Astrocyte of the cerebellum (primary cell): ENCODE measurements at regions not wholly inside any gene's neighbourhood (a gene's known extent, or its start where the extent isn't known, plus 50 kb on each side); places are given as distances from the start of the nearest gene placed in this dataset.

Experiments
- DNase-seq: peaks from one replicate; pipeline ENCODE4 v3.0.0-alpha.2; 2011; ENCODE audit warnings: low read depth
- H3K4me3 ChIP-seq: 2 replicates; pipeline ENCODE4 v1.5.1; 2011; ENCODE audit warnings: mild to moderate bottlenecking, low read depth, low read length, moderate library complexity
- in situ Hi-C: cut with HindIII; loops from 2 replicates; pipeline ENCODE4 v1.10.0; 2017; ENCODE audit warnings: low sequenced_read_pairs
- TF ChIP-seq, protein P1 (sequence below): IDR thresholded peaks from 2 replicates; pipeline ENCODE4 v1.5.1; 2012; ENCODE audit warnings: low read length, low read depth, moderate library complexity, mild to moderate bottlenecking; ENCODE audit errors: missing control alignments

DNA sequence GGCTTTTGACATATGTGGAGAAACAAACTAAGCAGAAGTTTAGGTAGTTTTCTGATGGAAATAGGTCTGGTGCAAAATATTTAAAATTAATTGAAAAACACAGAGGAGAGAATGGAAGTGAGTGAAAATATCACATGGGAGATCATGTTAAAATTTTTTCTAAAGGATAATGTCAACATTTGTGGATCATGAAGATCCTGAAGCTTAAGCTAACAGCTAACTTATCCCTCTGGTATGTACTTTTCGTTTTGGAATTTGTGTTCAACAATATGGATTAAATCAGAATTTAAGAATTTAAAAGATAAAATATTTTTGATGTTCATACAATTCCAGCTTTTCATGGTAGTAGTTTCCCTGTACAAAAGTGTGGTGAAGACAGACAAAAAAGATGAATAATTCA, 572.8 kb upstream of the FAM241A start:
- DNase-seq, result no peak
- no peak overlapping the region for H3K4me3 ChIP-seq
- TF ChIP-seq, protein P1, sequence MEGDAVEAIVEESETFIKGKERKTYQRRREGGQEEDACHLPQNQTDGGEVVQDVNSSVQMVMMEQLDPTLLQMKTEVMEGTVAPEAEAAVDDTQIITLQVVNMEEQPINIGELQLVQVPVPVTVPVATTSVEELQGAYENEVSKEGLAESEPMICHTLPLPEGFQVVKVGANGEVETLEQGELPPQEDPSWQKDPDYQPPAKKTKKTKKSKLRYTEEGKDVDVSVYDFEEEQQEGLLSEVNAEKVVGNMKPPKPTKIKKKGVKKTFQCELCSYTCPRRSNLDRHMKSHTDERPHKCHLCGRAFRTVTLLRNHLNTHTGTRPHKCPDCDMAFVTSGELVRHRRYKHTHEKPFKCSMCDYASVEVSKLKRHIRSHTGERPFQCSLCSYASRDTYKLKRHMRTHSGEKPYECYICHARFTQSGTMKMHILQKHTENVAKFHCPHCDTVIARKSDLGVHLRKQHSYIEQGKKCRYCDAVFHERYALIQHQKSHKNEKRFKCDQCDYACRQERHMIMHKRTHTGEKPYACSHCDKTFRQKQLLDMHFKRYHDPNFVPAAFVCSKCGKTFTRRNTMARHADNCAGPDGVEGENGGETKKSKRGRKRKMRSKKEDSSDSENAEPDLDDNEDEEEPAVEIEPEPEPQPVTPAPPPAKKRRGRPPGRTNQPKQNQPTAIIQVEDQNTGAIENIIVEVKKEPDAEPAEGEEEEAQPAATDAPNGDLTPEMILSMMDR, result no peak
- in situ Hi-C loops, result no loop called here

DNA sequence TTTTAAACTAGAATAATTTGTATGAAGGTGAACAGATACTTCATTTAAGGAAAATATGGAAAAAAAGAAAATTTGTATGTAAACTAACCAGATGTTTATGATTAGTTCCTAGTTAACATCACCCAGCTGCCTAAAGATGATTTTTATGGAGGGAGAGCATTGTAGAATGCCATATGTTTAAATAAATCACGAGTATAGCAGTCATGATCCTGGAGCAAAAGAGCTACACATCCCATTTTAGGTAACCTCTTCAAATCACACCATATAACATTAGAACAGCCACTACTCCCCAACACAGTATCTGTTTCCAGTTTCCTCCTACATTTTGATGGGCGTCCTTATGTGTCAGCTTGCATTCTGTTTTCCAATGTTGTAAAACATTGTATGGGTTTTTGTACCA, 571.9 kb upstream of the FAM241A start:
- DNase-seq, result no peak
- no peak overlapping the region for H3K4me3 ChIP-seq
- TF ChIP-seq, protein P1, result no peak
- in situ Hi-C loops, result no loop called here

DNA sequence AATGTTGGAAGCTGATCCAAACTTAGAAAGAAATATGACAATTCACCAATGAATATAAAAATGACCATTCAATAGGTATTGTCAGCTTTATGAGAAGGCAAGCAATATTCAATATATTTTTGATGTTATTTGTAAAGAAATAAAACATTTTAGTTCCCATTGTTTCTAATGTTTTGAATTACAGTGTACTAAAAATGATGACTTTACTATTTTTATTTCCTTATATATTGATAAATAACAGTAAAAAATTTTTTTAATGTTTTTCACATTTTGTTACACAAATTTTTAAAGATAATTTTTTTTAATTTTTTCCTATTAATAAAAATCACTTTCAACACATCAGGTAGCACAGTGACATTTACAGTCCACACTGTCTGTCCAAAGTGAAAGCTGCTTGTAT, 565.5 kb upstream of the FAM241A start:
- H3K4me3 ChIP-seq, result no peak overlapping the region
- DNase-seq, result no peak
- TF ChIP-seq, protein P1, result no peak
- in situ Hi-C loops, result no loop called here

DNA sequence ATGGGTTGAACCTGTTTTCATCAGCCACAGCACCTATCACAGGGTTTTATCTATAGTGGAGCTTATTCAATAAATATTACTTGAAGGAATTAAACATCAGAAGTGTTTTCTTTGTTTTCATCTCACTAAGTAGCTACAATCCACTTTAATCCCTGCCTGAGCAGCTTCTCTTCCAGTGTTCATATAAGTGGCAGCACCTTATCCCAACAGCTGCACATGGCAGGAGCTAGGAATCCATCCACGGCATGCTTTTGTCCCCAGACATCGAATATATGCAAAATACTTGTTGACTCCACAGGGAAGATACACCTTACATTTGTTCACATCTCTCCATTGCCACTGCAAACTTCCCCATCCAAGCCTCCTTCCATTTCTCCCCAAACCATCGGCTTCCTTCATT, 549.8 kb upstream of the FAM241A start:
- in situ Hi-C loops, result no loop called here
- TF ChIP-seq, protein P1, result no peak
- H3K4me3 ChIP-seq, result no peak overlapping the region
- no peak for DNase-seq

DNA sequence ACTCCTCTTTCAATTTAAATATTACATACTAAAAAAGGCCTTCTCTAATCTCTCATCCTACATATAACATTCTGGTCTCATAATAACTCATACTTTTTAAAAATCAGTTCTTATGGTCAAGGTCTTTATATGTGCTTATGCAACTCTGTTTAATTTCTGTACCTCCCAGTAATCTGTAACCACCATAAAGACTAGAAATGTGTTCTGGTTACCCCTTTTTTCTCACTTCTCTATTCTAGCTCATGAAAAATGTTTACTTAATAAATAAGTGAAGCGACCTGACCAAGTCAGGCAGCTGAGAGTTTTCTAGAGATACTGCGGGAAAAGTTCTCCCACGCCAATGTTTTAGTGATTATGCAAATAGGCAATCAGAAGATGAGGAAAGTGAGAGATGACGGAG, 548.8 kb upstream of the FAM241A start:
- H3K4me3 ChIP-seq, result no peak overlapping the region
- no peak for DNase-seq
- TF ChIP-seq, protein P1, result no peak
- in situ Hi-C loops, result no loop called here

DNA sequence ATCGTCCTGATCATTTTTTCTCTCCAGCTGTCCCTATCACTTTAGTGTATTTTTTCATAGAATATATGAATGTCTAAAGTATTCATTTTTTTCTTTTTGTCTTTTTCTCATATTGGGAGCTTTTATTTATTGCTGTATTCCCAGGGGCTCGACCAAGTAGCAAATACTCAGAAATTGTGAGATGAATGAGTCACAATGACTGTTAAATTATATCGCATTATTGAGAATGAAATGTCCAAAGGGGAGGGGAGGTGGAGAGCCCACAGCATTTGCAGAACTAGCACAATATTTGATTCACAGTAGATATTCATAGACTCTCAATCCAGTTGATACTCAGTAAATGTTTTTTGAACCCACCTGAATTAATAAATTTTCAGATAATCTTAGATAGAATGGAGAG, 543.6 kb upstream of the FAM241A start:
- H3K4me3 ChIP-seq, result no peak overlapping the region
- no peak for DNase-seq
- TF ChIP-seq, protein P1, result no peak
- in situ Hi-C loops, result no loop called here

DNA sequence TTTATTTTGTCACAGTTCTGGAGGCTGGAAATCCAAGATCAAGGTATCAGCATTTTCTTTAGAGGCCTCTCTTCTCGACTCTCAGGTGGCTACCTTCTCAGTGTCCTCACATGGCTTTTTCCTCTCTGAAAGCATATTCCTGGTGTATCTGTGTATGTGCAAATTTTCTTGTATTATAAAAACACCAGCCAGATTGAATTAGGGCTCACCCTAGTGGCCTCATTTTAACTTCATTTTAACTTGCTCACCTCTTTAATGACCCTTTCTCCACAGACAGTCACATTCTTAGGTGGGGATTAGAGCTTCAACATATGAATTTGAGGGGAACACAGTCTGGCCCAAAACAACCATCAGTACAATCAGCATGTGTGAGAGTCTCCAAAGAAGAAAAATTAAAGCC, 542.4 kb upstream of the FAM241A start:
- no peak for DNase-seq
- no peak overlapping the region for H3K4me3 ChIP-seq
- in situ Hi-C loops, result no loop called here
- TF ChIP-seq, protein P1, result peak; percentile 26
